Heart right ventricle (tissue), 16 donors: ENCODE measurements at regions not wholly inside any gene's neighbourhood (a gene's known extent, or its start where the extent isn't known, plus 50 kb on each side); places are given as distances from the start of the nearest gene placed in this dataset.

ENCODE experiments used
- ATAC-seq, 8 donors: fragments of 200-7000 bp; cut with Tn5 transposase; one replicate each; pipeline ENCODE4 v1.9.1; 2020; ENCODE audit warnings: mild to moderate bottlenecking in 8 of 8, moderate library complexity in 8 of 8, moderate number of reproducible peaks in 1 of 8
- DNase-seq, 2 donors: peaks; one replicate each; pipeline ENCODE4 v3.0.0-alpha.2; 2020
- H3K27ac ChIP-seq, 10 donors: fragments of 200-600 bp; sonication (generic) in 2 of 10; one replicate each; pipeline versions ENCODE4 v1.5.0 to v1.8.0; 2020 to 2022; ENCODE audit warnings: mild to moderate bottlenecking in 3 of 10
- H3K27me3 ChIP-seq, 7 donors: fragments of 200-600 bp; one replicate each; pipeline ENCODE4 v1.8.0; 2021 to 2022; ENCODE audit warnings: mild to moderate bottlenecking in 2 of 7
- H3K36me3 ChIP-seq, 9 donors: fragments of 200-600 bp; sonication (generic) in 1 of 9; one replicate each; pipeline versions ENCODE4 v1.5.0 to v1.8.0; 2020 to 2022; ENCODE audit warnings: mild to moderate bottlenecking in 2 of 9
- H3K4me1 ChIP-seq, 9 donors: fragments of 200-600 bp; sonication (generic) in 1 of 9; one replicate each; pipeline versions ENCODE4 v1.5.0 to v1.8.0; 2020 to 2022; ENCODE audit warnings: mild to moderate bottlenecking in 4 of 9
- H3K4me3 ChIP-seq, 10 donors: fragments of 200-600 bp; sonication (generic) in 2 of 10; one replicate each; pipeline versions ENCODE4 v1.5.0 to v1.8.0; 2020 to 2022; ENCODE audit warnings: mild to moderate bottlenecking in 7 of 10, moderate library complexity in 2 of 10
- H3K9me3 ChIP-seq, 11 donors: fragments of 200-600 bp in 10 of 11; sonication (generic) in 2 of 11; one replicate each; pipeline versions ENCODE4 v1.5.0 to v1.8.0; 2013 to 2022; ENCODE audit warnings: mild to moderate bottlenecking in 2 of 11, control low read depth in 1 of 11, moderate library complexity in 1 of 11
- WGBS, 2 donors: extraction: QIAGEN DNeasy Blood & Tissue Kit; methylation state at CpG; one replicate each; pipeline ENCODE4 v1.1.7; 2013; ENCODE audit warnings: inconsistent platforms in 1 of 2; 5-methylcytosine and 5-hydroxymethylcytosine counted together
- intact Hi-C, 10 donors: fragments of 100-400 bp; cut with DNase I; formaldehyde crosslinking; loops; one replicate each; pipeline versions ENCODE4 v1.11.1 to v1.14.2; 2022
- TF ChIP-seq, protein P1 (sequence below), 9 donors: fragments of 200-600 bp; sonication (generic) in 2 of 9; IDR thresholded peaks; one replicate each; pipeline versions ENCODE4 v1.5.0 to v1.8.0; 2021 to 2022; ENCODE audit warnings: antibody characterized with exemption in 9 of 9, mild to moderate bottlenecking in 5 of 9, moderate library complexity in 1 of 9
- donor health status: Arrhythmogenic right ventricular cardiomyopathy.
- donor health status: ischemic (EF 13 %, LVEDD 7.1; RV severe dilation, severe dysfunction).
- donor health status: healthy with polysubstance abuse.
- donor health status: DM: no; HTN: yes; CAD: no.
- donor health status: DM: no; HTN: no; CAD: no.
- donor health status: ischemic (EF 25% LVEDD 6.9; RV normal size, moderate dysfunction).
- donor health status: ischemic (EF 25% LVEDD 5.7; RV mildly dilated, moderate dysfunction).
- donor health status: healthy.
- donor health status: DM: yes; HTN: yes; CAD: no.
- donor health status: Ischemic cardiomyopathy.
- donor health status: ischemic (EF 35%, LVEDD 5.7; RV mildly dilated, moderate dysfunction).
- donor health status: nonischemic (EF 11% LVEDD 7.7; RV severe dilation, severe dysfunction).
- donor health status: DM: yes; HTN: yes; CAD: no.
- donor health status: PGD.
- donor health status: ischemic (EF 29% LVEDD 5.4; RV normal size, mild dysfunction).
- donor health status: nonischemic (EF 23%, LVEDD 6.1; RV moderate dilation, normal function).

- 67 to 83% methylated on average over 6 of the region's 6 CpGs for WGBS, 2 donors
- Histone ChIP-seq H3K27ac (no peak overlapping the region), H3K36me3 (no peaks in the 10 kb centered on the region), H3K4me1 (no peaks in the 10 kb centered on the region), H3K27me3 (peaks cover 0 to 8% (median 0%) of the 10 kb centered on the region in 7 donors), H3K9me3 (peaks cover 0 to 9% (median 0%) of the 10 kb centered on the region in 11 donors), H3K4me3 (no peak overlapping the region)
- ATAC-seq = no peak
- intact Hi-C loops = no loop called here
- TF ChIP-seq, protein P1, sequence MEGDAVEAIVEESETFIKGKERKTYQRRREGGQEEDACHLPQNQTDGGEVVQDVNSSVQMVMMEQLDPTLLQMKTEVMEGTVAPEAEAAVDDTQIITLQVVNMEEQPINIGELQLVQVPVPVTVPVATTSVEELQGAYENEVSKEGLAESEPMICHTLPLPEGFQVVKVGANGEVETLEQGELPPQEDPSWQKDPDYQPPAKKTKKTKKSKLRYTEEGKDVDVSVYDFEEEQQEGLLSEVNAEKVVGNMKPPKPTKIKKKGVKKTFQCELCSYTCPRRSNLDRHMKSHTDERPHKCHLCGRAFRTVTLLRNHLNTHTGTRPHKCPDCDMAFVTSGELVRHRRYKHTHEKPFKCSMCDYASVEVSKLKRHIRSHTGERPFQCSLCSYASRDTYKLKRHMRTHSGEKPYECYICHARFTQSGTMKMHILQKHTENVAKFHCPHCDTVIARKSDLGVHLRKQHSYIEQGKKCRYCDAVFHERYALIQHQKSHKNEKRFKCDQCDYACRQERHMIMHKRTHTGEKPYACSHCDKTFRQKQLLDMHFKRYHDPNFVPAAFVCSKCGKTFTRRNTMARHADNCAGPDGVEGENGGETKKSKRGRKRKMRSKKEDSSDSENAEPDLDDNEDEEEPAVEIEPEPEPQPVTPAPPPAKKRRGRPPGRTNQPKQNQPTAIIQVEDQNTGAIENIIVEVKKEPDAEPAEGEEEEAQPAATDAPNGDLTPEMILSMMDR (IDR thresholded peaks at IDR 0.05) = no peak
- DNase-seq = no peak
Observed at GRCh38 chr9:100668024-100668423, 90.1 kb downstream of the CAVIN4 start.

- 54 to 61% methylated on average over 8 of the region's 8 CpGs for WGBS, 2 donors
- Histone ChIP-seq H3K9me3 (peaks cover 0 to 9% (median 0%) of the 10 kb centered on the region in 11 donors), H3K4me1 (no peaks in the 10 kb centered on the region), H3K27me3 (no peaks in the 10 kb centered on the region), H3K36me3 (no peaks in the 10 kb centered on the region), H3K27ac (no peak overlapping the region), H3K4me3 (no peak overlapping the region)
- DNase-seq (no peak), ATAC-seq (no peak)
- intact Hi-C loops = no loop called here
- TF ChIP-seq, protein P1 (IDR thresholded peaks at IDR 0.05) = no peak
Observed at GRCh38 chr9:100669968-100670367, 92.1 kb downstream of the CAVIN4 start.

GRCh38 chr9:100670719-100671118, 92.8 kb downstream of the CAVIN4 start:
- intact Hi-C loops = no loop called here

DNA sequence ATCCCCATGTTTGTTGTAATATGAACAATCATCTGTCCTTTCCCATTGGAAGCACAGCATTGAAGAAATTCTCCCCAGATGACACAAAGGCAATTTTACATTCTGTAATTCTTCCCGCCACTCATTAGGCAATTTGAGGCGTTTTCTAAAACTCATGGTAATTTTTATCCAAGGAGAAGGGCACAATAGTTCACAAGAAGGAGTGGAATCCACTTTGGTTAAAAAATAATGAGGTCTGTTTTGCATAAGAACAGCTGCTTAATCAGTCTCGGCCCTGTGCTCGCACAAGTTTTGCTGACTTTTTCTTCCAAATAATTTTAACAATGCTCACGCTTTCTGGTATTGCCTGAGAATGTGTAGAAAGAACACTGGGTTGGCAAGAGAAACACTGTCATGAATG, 94.0 kb downstream of the CAVIN4 start:
- Histone ChIP-seq H3K4me3 (no peak overlapping the region), H3K27me3 (no peaks in the 10 kb centered on the region), H3K36me3 (no peaks in the 10 kb centered on the region), H3K27ac (no peak overlapping the region), H3K4me1 (no peaks in the 10 kb centered on the region), H3K9me3 (no peaks in the 10 kb centered on the region)
- WGBS, 2 donors = 64 to 71% methylated on average over 5 of the region's 5 CpGs
- TF ChIP-seq, protein P1 (IDR thresholded peaks at IDR 0.05) = no peak
- ATAC-seq (no peak), DNase-seq (no peak)
- intact Hi-C loops = no loop called here

More at GRCh38 chr9:100670719-100671118, 92.8 kb downstream of the CAVIN4 start:
- TF ChIP-seq, protein P1 (IDR thresholded peaks at IDR 0.05) = no peak
- peaks cover 0 to 6% (median 0%) of the 10 kb centered on the region in 11 donors for H3K9me3 ChIP-seq
- WGBS, 2 donors = 42 to 54% methylated on average over 2 of the region's 2 CpGs
- ATAC-seq = no peak
- H3K27me3 ChIP-seq = no peaks in the 10 kb centered on the region
- H3K4me3 ChIP-seq = no peak overlapping the region
- no peaks in the 10 kb centered on the region for H3K4me1 ChIP-seq
- no peak for DNase-seq
- H3K27ac ChIP-seq = no peak overlapping the region
- H3K36me3 ChIP-seq = no peaks in the 10 kb centered on the region
